ENCODE measurements at regions not wholly inside any gene's neighbourhood (a gene's known extent, or its start where the extent isn't known, plus 50 kb on each side); places are given as distances from the start of the nearest gene placed in this dataset.
"Not testable (repeated sequence)": the region's sequence is repeated elsewhere in the genome, so short reads cannot be mapped to it uniquely, and the experiment has no call there.

DNA sequence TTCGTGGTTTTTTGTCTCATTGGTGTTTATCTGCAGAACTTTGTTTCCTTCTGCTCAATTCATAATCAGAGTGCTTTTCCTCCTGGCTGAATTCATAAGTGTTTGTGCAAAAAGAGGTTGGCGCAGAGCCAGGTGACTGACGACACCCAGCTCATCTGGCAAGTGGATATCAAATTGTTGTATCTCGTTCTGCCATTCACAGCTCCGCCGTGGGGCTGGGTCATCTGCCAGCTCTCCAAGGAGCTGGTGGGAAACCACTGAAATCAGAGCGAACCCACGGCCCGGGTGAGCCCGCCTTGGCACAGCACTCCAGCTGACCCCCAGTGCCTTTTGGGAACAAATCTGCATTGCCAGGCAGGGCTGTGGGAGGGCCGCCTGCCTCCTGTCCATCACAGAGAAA is 110.7 kb upstream of the DRD5 start:
- not testable (repeated sequence) for DNase-seq (ENCODE audit: low spot score in 2 of 2); H3K27ac Mint-ChIP-seq; ATAC-seq (ENCODE audit: low read depth); H3K4me1 Mint-ChIP-seq; H3K36me3 Mint-ChIP-seq; H3K9me3 Mint-ChIP-seq; H3K4me3 Mint-ChIP-seq
- peaks cover 12% of the 10 kb centered on the region for H3K27me3 Mint-ChIP-seq

DNA sequence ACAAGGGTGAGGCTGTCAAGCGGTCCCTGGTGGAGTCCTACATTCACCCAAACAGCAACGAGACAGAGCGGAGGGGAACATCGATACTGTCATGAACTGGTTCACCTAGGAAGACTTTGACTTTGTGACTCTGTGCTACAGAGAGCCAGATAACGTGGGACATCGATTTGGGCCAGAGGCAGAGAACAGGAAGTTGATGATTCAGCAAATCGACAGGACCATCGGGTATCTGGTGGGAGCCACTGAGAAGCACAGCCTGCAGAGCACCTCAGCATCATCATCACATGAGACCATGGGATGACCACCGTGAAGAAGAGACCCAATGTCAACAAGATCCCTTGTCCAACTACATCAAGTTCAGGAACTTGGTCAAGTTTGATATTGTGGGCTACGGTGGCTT is 104.1 kb upstream of the DRD5 start:
- H3K36me3 Mint-ChIP-seq; H3K27me3 Mint-ChIP-seq; H3K9me3 Mint-ChIP-seq; DNase-seq (ENCODE audit: low spot score in 2 of 2); H3K4me3 Mint-ChIP-seq; ATAC-seq (ENCODE audit: low read depth); H3K27ac Mint-ChIP-seq; H3K4me1 Mint-ChIP-seq: not testable (repeated sequence)

DNA sequence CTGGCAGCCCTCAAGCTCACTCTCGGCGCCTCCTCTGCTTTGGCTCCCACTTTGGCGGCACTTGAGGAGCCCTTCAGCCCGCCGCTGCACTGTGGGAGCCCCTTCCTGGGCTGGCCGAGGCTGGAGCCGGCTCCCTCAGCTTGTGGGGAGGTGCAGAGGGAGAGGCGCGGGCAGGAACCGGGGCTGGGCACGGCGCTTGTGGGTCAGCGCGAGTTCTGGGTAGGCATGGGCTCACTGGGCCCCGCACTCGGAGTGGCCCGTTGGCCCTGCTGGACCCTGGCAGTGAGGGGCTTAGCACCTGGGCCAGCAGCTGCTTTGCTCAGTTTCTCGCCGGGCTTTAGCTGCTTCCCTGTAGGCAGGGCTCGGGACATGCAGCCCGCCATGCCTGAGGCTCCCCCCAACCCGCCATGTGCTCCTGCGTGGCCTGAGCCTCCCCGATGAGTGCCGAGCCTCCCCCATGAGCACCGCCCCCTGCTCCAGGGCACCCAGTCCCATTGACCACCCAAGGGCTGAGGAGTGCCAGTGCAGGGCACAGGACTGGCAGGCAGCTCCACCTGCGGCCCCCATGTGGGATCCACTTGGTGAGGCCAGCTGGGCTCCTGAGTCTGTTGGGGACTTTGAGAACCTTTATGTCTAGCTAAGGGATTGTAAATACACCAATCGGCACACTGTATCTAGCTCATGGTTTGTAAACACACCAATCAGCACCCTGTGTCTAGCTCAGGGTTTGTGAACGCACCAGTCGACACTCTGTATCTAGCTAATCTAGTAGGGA is 101.5 kb upstream of the DRD5 start:
- ATAC-seq (ENCODE audit: low read depth), result no peak
- H3K36me3 Mint-ChIP-seq, result no peaks in the 10 kb centered on the region
- no peaks in the 10 kb centered on the region for H3K4me1 Mint-ChIP-seq
- no peaks in the 10 kb centered on the region for H3K9me3 Mint-ChIP-seq
- H3K27me3 Mint-ChIP-seq, result peaks cover 5% of the 10 kb centered on the region
- DNase-seq (ENCODE audit: low spot score in 2 of 2), result no peak
- no peak overlapping the region for H3K4me3 Mint-ChIP-seq
- no peak overlapping the region for H3K27ac Mint-ChIP-seq

DNA sequence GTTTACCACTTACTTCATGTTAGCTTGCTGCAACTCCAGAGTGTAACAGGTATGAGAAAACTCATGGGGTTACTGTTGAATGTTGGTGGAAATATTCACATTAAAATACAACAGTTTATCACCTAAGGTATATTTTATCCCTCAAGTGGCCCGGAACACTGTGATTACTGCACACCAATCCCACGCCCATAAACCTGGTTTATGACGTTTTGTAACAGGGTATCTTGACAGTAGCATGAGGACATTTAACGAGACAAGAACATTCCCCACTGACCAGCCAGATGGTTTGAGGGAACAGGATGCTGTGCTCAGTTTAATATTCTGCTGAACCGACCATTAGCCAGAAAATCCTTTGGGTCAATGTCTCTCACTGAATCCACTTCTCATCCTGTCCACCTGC is 98.3 kb upstream of the DRD5 start:
- H3K36me3 Mint-ChIP-seq; ATAC-seq (ENCODE audit: low read depth); H3K27ac Mint-ChIP-seq; H3K9me3 Mint-ChIP-seq; DNase-seq (ENCODE audit: low spot score in 2 of 2); H3K4me3 Mint-ChIP-seq; H3K27me3 Mint-ChIP-seq; H3K4me1 Mint-ChIP-seq: not testable (repeated sequence)

DNA sequence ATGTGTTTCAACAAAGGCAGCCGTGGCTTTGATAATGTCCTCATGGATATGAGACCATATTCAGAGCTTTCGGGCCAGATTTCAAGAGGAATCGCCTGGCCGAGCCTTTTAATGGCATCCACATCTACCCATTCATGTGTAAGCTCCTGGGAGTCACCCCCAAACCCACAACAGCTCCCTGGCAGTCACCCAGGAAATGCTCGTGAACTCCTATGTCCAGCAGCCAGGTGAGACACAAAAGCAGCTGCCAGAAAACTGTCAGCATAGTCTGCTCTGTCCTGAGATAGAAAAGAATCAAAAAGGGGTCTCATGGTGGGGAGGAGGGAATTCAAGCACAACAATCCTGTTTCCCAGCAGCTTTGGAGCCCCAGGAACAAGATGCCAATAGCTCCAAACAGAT is 96.4 kb upstream of the DRD5 start:
- DNase-seq (ENCODE audit: low spot score in 2 of 2); H3K27me3 Mint-ChIP-seq; H3K36me3 Mint-ChIP-seq; ATAC-seq (ENCODE audit: low read depth); H3K4me1 Mint-ChIP-seq; H3K4me3 Mint-ChIP-seq; H3K27ac Mint-ChIP-seq; H3K9me3 Mint-ChIP-seq: not testable (repeated sequence)

DNA sequence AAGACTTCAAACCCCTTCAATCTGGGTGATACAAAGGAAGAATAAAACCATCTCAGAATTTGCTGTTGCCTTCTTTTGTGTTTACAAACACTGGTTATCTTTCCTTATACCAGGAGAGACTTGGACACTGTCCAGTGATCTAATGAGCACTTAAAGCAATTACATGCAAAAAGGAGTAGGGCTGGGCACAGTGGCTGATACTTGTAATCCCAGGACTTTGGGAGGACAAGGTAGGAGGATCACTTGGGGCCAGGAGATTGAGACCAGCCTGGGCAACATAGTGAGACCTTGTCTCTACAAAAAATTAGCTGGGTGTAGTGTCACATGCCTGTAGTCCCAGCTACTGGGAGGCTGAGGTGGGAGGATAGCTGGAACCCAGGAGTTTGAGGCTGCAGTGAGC is 95.7 kb upstream of the DRD5 start:
- H3K36me3 Mint-ChIP-seq, result no peaks in the 10 kb centered on the region
- H3K9me3 Mint-ChIP-seq, result no peaks in the 10 kb centered on the region
- H3K4me3 Mint-ChIP-seq, result no peak overlapping the region
- ATAC-seq (ENCODE audit: low read depth) (no peak), DNase-seq (ENCODE audit: low spot score in 2 of 2) (no peak)
- no peak overlapping the region for H3K27ac Mint-ChIP-seq
- H3K27me3 Mint-ChIP-seq, result peaks cover 3% of the 10 kb centered on the region
- H3K4me1 Mint-ChIP-seq, result peaks cover under 1% of the 10 kb centered on the region

DNA sequence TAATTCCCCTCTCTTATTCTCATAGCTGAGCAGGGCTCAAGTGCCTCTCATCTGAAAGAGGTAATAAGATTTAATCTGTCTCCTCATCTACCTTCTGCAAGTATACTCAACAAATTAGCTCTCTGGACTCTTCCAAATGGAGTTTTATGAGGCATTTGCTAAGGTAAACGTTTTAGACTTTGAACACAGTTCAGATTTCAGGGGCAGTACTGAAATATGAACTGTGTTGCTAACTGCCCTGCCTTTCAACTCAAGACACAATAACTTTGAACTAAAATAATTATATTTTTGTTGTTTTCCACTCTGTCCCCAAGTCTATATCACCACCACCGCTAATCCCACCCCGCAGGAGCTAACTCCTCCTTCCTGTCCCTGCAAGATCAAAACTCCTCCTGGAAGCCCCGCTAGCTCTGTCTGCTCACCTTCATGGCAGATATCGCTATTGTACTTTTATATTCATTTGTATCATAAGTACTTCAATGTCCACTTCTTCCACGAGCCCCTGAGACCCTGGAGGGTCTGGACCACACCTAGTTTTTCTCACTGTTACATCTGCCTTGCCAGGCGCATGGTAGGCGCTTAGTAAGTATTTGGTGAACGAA is 90.7 kb upstream of the DRD5 start:
- peak overlapping the region; percentile 82 for H3K4me3 Mint-ChIP-seq
- not testable (repeated sequence) for H3K4me1 Mint-ChIP-seq; H3K27ac Mint-ChIP-seq; H3K27me3 Mint-ChIP-seq; H3K9me3 Mint-ChIP-seq; DNase-seq (ENCODE audit: low spot score in 2 of 2); H3K36me3 Mint-ChIP-seq; ATAC-seq (ENCODE audit: low read depth)

DNA sequence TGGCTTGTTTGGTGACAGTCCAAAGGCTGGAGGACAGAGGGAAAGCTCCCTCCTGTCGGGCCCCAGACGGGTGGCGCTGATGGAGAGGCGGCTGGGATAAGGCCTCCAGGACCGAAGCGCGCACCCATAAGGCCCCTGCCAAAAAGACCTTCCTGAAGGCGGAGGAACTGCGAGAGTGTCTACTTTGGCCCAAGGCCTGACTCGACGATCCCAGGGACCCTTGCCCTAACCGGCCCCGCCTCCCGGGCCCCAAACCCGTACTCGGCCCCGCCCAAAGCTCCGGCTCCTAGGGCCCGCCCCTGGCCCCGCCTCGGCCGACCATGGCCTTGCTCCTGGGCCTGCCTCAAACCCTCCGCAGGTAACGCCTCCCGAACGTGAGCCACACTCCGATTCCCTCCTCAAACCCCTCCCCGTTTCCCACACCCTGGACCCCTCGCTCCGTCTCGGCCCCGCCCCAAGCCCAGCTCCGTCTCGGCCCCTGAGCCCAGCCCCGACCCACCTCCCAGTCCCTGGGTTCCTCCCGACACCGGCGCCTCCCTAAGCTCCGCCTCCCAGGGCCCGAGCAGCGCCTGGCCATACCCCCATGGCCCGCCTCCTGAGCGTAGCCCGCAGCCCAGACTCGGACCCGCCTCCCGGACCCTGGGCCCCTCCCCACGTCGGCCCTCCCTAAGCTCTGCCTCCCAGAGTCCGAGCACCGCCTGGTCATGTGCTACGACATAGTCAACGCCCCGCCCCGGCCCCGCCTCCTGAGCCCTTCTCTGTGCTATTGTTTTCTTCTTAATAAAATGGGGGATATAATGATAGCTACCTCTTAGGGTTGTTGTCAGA is 90.0 kb upstream of the DRD5 start:
- Mint-ChIP-seq H3K4me1 (peaks cover 7% of the 10 kb centered on the region), H3K9me3 (no peaks in the 10 kb centered on the region), H3K4me3 (peak overlapping the region; percentile 82), H3K27ac (peak overlapping the region; percentile 51), H3K36me3 (no peaks in the 10 kb centered on the region), H3K27me3 (peaks cover 3% of the 10 kb centered on the region)
- DNase-seq (ENCODE audit: low spot score in 2 of 2) (peak; percentile 82 to 90), ATAC-seq (ENCODE audit: low read depth) (peak; percentile 98)

DNA sequence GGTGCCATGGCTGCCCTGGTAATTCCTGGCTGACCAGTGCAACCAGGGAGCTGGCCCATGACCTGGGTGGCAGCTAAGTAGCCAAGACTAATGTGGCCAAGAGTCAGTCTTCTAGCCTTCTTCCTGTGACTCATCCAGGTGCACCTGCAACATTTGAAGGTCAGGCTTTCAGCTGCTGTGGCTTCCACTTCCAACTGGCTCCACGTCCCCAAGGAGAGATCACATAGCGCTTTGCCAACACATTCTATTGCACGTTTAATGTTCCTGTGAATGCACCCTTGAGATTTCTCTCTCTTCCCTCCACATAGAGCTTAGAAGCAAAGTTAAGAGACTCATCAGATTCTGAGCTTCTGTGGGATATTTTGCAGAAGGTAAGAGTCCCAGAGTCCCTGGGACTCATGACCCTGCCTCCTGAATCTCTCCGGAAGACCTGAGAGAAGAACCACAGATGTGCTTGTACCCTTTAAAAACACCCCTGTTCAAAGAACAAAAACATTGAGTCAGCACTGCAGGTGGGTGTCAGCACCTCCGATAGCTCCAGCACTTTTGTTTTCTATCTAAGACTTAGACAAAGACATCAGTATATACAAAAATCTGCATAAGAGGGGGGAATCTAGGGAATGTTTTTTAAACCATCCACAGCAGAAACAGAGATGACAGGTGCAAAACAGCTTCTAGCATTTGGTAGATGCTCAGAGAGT is 88.5 kb upstream of the DRD5 start:
- H3K36me3 Mint-ChIP-seq; DNase-seq (ENCODE audit: low spot score in 2 of 2); ATAC-seq (ENCODE audit: low read depth); H3K4me1 Mint-ChIP-seq; H3K27me3 Mint-ChIP-seq; H3K4me3 Mint-ChIP-seq; H3K9me3 Mint-ChIP-seq: not testable (repeated sequence)
- peak overlapping the region; percentile 31 for H3K27ac Mint-ChIP-seq

DNA sequence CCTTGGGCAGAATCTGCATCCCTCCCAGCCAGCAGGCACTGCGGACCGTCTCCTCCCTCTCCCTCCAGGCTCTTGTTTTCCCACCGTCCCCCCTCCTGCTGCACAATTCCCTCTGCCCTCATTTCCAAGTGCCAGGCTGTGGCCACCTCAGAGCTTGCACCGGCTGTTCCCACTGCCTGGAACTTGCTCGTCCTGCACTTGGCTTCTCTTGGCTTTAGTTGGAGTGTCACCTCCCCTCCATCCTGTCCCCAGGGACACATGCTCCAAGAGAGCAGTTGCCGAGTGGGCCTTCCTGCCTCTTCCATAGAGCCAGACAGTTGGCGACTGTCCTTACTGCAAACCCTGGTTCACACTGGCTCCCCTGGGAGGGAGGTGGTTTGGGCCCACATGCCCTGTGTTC is 87.0 kb upstream of the DRD5 start:
- H3K27me3 Mint-ChIP-seq; H3K36me3 Mint-ChIP-seq; H3K9me3 Mint-ChIP-seq; H3K4me1 Mint-ChIP-seq; DNase-seq (ENCODE audit: low spot score in 2 of 2); H3K27ac Mint-ChIP-seq; H3K4me3 Mint-ChIP-seq; ATAC-seq (ENCODE audit: low read depth): not testable (repeated sequence)

DNA sequence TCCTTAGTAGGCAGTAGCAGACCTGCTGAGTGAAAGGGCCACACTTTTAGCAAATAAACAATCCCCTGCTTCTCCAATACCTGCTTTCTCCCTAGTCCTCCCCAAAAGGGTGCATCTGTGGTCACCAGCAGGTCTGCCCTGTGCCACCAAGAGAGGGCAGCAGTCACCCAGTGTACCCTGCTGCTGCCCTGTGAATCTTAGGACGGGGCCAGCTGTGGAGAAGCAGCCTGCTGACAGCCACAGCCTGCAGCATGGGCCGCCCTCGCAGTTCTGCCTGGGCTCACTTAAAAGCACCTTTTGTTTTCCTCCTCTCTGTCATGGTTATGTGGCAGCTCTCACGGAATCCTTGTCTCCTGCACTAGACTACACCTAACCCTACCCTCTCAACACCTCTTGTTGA is 85.4 kb upstream of the DRD5 start:
- ATAC-seq (ENCODE audit: low read depth); H3K4me3 Mint-ChIP-seq; H3K9me3 Mint-ChIP-seq; H3K27me3 Mint-ChIP-seq; H3K27ac Mint-ChIP-seq; H3K36me3 Mint-ChIP-seq; H3K4me1 Mint-ChIP-seq; DNase-seq (ENCODE audit: low spot score in 2 of 2): not testable (repeated sequence)

DNA sequence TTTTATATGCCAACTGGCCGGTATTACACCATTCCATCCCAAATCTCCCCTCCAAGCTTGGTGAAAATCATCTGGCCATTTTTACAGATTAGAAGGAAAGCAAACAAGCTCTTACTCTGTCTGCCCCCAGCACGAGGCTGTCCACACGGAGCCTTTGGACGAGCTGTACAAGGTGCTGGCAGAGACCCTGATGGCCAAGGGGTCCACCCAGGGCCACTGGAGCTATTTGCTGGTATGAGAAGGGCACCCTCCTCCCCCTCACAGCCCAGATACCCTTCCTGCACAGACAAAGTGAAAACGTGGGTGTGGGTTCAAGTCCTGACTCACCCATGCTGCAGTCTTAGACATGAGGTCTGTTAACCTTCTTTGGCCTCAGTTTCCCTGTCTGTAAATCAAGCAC is 84.9 kb upstream of the DRD5 start:
- DNase-seq (ENCODE audit: low spot score in 2 of 2); H3K36me3 Mint-ChIP-seq; H3K27me3 Mint-ChIP-seq; H3K9me3 Mint-ChIP-seq; H3K27ac Mint-ChIP-seq; H3K4me3 Mint-ChIP-seq; H3K4me1 Mint-ChIP-seq; ATAC-seq (ENCODE audit: low read depth): not testable (repeated sequence)

DNA sequence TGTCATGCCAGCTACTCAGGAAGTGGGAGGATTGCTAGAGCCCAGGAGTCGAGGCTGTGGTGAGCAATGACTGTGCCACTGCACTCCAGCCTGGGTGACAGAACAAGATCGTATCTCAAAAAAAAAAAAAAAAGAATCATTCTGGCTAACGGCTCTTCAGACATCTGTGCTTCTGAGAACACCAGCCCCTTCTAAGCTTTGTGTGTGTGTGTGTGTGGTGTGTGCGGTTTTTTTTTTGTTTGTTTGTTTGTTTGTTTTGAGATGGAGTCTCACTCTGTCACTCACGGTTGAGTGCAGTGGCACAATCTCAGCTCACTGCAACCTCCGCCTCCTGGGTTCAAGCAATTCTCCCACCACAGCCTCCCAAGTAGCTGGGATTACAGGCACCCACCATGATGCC is 79.4 kb upstream of the DRD5 start:
- ATAC-seq (ENCODE audit: low read depth); H3K36me3 Mint-ChIP-seq; H3K27me3 Mint-ChIP-seq; H3K4me3 Mint-ChIP-seq; H3K9me3 Mint-ChIP-seq; H3K27ac Mint-ChIP-seq; DNase-seq (ENCODE audit: low spot score in 2 of 2); H3K4me1 Mint-ChIP-seq: not testable (repeated sequence)

DNA sequence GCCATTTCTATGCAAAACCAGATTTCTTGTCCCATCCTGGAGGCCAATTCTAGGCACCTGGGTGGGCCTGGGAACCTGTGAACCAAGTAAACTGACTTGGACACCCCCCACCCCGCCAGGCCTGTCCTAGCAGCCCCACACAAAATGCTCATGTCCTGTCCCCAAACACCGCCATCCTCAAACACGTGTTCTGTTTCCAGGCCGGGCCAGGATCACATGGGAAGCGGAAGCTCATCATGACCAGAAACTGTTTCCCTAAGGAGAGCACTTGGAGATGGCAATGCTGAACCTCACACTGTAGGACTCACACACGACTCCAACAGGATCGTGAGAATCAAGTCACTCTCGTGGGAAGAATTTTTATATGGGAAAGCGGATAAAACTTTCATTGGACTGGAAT is 78.7 kb upstream of the DRD5 start:
- H3K27ac Mint-ChIP-seq; H3K4me1 Mint-ChIP-seq; H3K9me3 Mint-ChIP-seq; H3K4me3 Mint-ChIP-seq; H3K36me3 Mint-ChIP-seq; DNase-seq (ENCODE audit: low spot score in 2 of 2); ATAC-seq (ENCODE audit: low read depth); H3K27me3 Mint-ChIP-seq: not testable (repeated sequence)

Measured in memory B cell (primary cell).